GM23338 (cell line): ENCODE measurements at regions not wholly inside any gene's neighbourhood (a gene's known extent, or its start where the extent isn't known, plus 50 kb on each side); places are given as distances from the start of the nearest gene placed in this dataset.

Experiments
- ATAC-seq: fragments of 200-7000 bp; cut with Tn5 transposase; 3 replicates; pipeline ENCODE4 v1.9.1; 2020
- DNase-seq: peaks from one replicate; pipeline ENCODE4 v3.0.0-alpha.2; 2015; ENCODE audit warnings: low spot score
- H2AFZ ChIP-seq: fragments of 200-600 bp; sonication (generic); 2 replicates; pipeline ENCODE4 v1.8.0; 2016; ENCODE audit warnings: antibody characterized with exemption, mild to moderate bottlenecking, moderate library complexity
- H3F3A ChIP-seq: fragments of 200-600 bp; sonication (generic); replicated peaks from 2 replicates; pipeline ENCODE4 v1.8.0; 2017; ENCODE audit warnings: antibody characterized with exemption, mixed run types, low read depth
- H3K27ac ChIP-seq: fragments of 200-600 bp; sonication (generic); 2 replicates; pipeline ENCODE4 v1.6.1; 2016; ENCODE audit warnings: low read depth
- H3K27me3 ChIP-seq: fragments of 200-600 bp; sonication (generic); 2 replicates; pipeline ENCODE4 v1.8.0; 2016; ENCODE audit warnings: mild to moderate bottlenecking, mixed run types, moderate library complexity; ENCODE audit not compliant: insufficient read depth
- H3K36me3 ChIP-seq: fragments of 200-600 bp; sonication (generic); 2 replicates; pipeline ENCODE4 v1.8.0; 2016; ENCODE audit warnings: mild to moderate bottlenecking; ENCODE audit not compliant: insufficient read depth
- H3K4me1 ChIP-seq: fragments of 200-600 bp; sonication (generic); 2 replicates; pipeline ENCODE4 v1.8.0; 2016; ENCODE audit warnings: mild to moderate bottlenecking, moderate library complexity; ENCODE audit not compliant: insufficient read depth
- H3K4me2 ChIP-seq: fragments of 200-600 bp; sonication (generic); 2 replicates; pipeline ENCODE4 v1.7.1; 2017; ENCODE audit warnings: mixed run types
- H3K4me3 ChIP-seq: fragments of 200-600 bp; sonication (generic); 2 replicates; pipeline ENCODE4 v1.6.1; 2016; ENCODE audit warnings: mixed run types
- H3K79me2 ChIP-seq: fragments of 200-600 bp; sonication (generic); replicated peaks from 2 replicates; pipeline ENCODE4 v1.8.0; 2017; ENCODE audit warnings: mild to moderate bottlenecking; ENCODE audit not compliant: insufficient read depth
- H3K9me2 ChIP-seq: fragments of 200-600 bp; sonication (generic); 2 replicates; pipeline ENCODE4 v1.8.0; 2017; ENCODE audit not compliant: insufficient read depth
- H4K20me1 ChIP-seq: fragments of 200-600 bp; sonication (generic); replicated peaks from 2 replicates; pipeline ENCODE4 v1.8.0; 2017; ENCODE audit warnings: mild to moderate bottlenecking; ENCODE audit not compliant: insufficient read depth
- H3K27ac Mint-ChIP-seq: 2 replicates; pipeline ENCODE4 v1.8.0; 2020; ENCODE audit warnings: inconsistent platforms, mild to moderate bottlenecking, moderate library complexity, mixed read lengths
- H3K27me3 Mint-ChIP-seq: 3 replicates; pipeline ENCODE4 v1.8.0; 2022; ENCODE audit warnings: low read depth, mild to moderate bottlenecking, moderate library complexity, mixed read lengths, inconsistent platforms; ENCODE audit not compliant: insufficient read depth, poor library complexity
- H3K36me3 Mint-ChIP-seq: 3 replicates; pipeline ENCODE4 v1.8.0; 2021; ENCODE audit warnings: low read depth, mild to moderate bottlenecking, inconsistent platforms, moderate library complexity, mixed read lengths
- H3K4me1 Mint-ChIP-seq: 3 replicates; pipeline ENCODE4 v1.8.0; 2020; ENCODE audit warnings: mild to moderate bottlenecking, inconsistent platforms, mixed read lengths
- H3K4me3 Mint-ChIP-seq: 3 replicates; pipeline ENCODE4 v1.8.0; 2021; ENCODE audit warnings: moderate library complexity, mild to moderate bottlenecking, inconsistent platforms, mixed read lengths
- H3K9me3 Mint-ChIP-seq: 3 replicates; pipeline ENCODE4 v1.8.0; 2020; ENCODE audit warnings: moderate library complexity, mild to moderate bottlenecking, inconsistent platforms, mixed read lengths
- CTCF ChIP-seq, 2 experiments: fragments of 200-600 bp in 1 of 2; sonication (generic) in 1 of 2; conservative IDR thresholded peaks; 2 replicates each; pipeline versions ENCODE4 v1.5.1 to v1.6.1; 2016 to 2017; ENCODE audit warnings: antibody characterized with exemption in 2 of 2, low read depth in 2 of 2, mild to moderate bottlenecking in 2 of 2, moderate library complexity in 1 of 2
- NANOG ChIP-seq: IDR thresholded peaks from 2 replicates; pipeline ENCODE4 v1.6.1; 2016; ENCODE audit warnings: antibody characterized with exemption, borderline replicate concordance
- ZNF462 ChIP-seq: fragments of 250-450 bp; sonication (Bioruptor Pico); IDR thresholded peaks from 2 replicates; pipeline ENCODE4 v1.5.0; 2020; ENCODE audit warnings: mild to moderate bottlenecking, moderate library complexity

GRCh38 chr3:178159691-178160220, 376.5 kb upstream of the KCNMB2 start:
- peaks cover 15% of the 10 kb centered on the region for H3K4me1 ChIP-seq
- H3K27ac ChIP-seq, result peak overlapping the region; percentile 69
- peak overlapping the region; percentile 23; the same call in 1 of the 3 replicates for H3K4me3 Mint-ChIP-seq
- H2AFZ ChIP-seq, result no peak overlapping the region
- DNase-seq (peak; percentile 72), ATAC-seq (peak; percentile 82)
- no peaks in the 10 kb centered on the region for H4K20me1 ChIP-seq
- H3K4me2 ChIP-seq, result peak overlapping the region; percentile 15
- no peaks in the 10 kb centered on the region for H3K27me3 ChIP-seq
- H3K4me3 ChIP-seq, result no peak overlapping the region
- no peaks in the 10 kb centered on the region for H3F3A ChIP-seq
- H3K36me3 ChIP-seq, result no peaks in the 10 kb centered on the region
- no peak for TF ChIP-seq ZNF462 (CRISPR knock-in tag)
- TF ChIP-seq NANOG, result peak; percentile 71
- peaks cover 5% of the 10 kb centered on the region; the same call in 2 of the 3 replicates for H3K9me3 Mint-ChIP-seq
- H3K36me3 Mint-ChIP-seq, result peaks cover 8% of the 10 kb centered on the region; the same call in 2 of the 3 replicates
- no peaks in the 10 kb centered on the region for H3K79me2 ChIP-seq
- no peaks in the 10 kb centered on the region for H3K27me3 Mint-ChIP-seq
- H3K9me2 ChIP-seq, result no peaks in the 10 kb centered on the region
- H3K27ac Mint-ChIP-seq, result peak overlapping the region; percentile 94
- peaks cover 20% of the 10 kb centered on the region for H3K4me1 Mint-ChIP-seq

- DNase-seq, result no peak
- no peak overlapping the region for H3K4me2 ChIP-seq
- H3K4me3 Mint-ChIP-seq, result no peak overlapping the region
- no peak overlapping the region for H3K27ac ChIP-seq
- H2AFZ ChIP-seq, result no peak overlapping the region
- H3F3A ChIP-seq, result no peaks in the 10 kb centered on the region
- H3K4me1 Mint-ChIP-seq, result peaks cover 4% of the 10 kb centered on the region; the same call in 1 of the 3 replicates
- no peaks in the 10 kb centered on the region for H3K36me3 Mint-ChIP-seq
- H3K27me3 ChIP-seq, result no peaks in the 10 kb centered on the region
- H3K9me3 Mint-ChIP-seq, result no peaks in the 10 kb centered on the region; the same call in 2 of the 3 replicates
- ATAC-seq, result no peak
- H3K27ac Mint-ChIP-seq, result no peak overlapping the region
- H3K9me2 ChIP-seq, result no peaks in the 10 kb centered on the region
- no peaks in the 10 kb centered on the region for H4K20me1 ChIP-seq
- no peaks in the 10 kb centered on the region for H3K27me3 Mint-ChIP-seq
- no peaks in the 10 kb centered on the region for H3K36me3 ChIP-seq
- H3K4me3 ChIP-seq, result no peak overlapping the region
- H3K4me1 ChIP-seq, result no peaks in the 10 kb centered on the region
- H3K79me2 ChIP-seq, result no peaks in the 10 kb centered on the region
- no peak for TF ChIP-seq CTCF (conservative IDR thresholded peaks at IDR 0.05; ENCODE audit: low read depth in 2 of 2)
- TF ChIP-seq NANOG, result no peak
- no peak for TF ChIP-seq ZNF462 (CRISPR knock-in tag)
Observed at GRCh38 chr3:178169421-178169820, 366.8 kb upstream of the KCNMB2 start.
